PC-3 (cell line): ENCODE measurements at regions not wholly inside any gene's neighbourhood (a gene's known extent, or its start where the extent isn't known, plus 50 kb on each side); places are given as distances from the start of the nearest gene placed in this dataset.

Experiments used
- EZH2 ChIP-seq: fragments of 300-600 bp; sonication (generic); IDR thresholded peaks from one replicate; pipeline ENCODE4 v1.6.1; 2017; ENCODE audit warnings: antibody characterized with exemption, mild to moderate bottlenecking, low read length; ENCODE audit not compliant: unreplicated experiment
- TF ChIP-seq, protein P1 (sequence below): fragments of 300-600 bp; sonication (generic); conservative IDR thresholded peaks from 2 replicates; pipeline ENCODE4 v1.5.1; 2017; ENCODE audit warnings: antibody characterized with exemption, low read depth, mild to moderate bottlenecking, low read length

DNA sequence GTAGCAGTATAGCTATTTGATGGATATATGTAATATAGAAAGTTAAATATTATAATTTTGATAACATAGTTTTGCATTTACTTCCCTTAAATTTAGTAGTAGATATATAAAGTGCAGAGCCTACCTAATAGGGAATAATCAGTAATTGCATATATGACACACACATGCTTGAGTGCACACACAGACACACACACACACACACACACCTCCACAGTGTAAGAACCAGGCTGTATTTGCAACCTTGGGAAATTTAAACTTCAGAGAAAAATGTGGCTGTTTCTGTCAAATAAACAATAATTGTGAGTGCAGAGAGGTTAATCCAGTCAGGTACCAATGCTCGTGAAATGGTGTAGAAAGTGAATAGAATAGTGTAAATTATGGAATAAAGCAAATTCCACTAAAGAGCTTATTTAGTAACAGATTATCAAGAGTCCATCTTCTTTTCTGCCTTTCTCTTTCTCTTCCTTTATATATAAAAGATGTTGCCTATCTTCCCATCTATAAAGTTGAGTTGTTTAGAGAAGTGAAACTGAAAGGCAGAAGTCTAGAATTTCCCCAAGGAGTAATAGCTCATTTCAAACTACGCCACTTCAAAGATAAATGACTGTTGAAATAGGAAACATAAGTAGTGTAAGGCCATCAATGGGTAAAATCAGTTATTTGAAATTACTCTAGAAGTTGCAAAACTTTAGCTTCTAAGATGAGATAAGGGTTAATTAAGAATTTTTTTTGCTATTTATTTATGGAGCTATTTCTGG lies 273.7 kb downstream of the SRGAP2C start:
- TF ChIP-seq, protein P1, sequence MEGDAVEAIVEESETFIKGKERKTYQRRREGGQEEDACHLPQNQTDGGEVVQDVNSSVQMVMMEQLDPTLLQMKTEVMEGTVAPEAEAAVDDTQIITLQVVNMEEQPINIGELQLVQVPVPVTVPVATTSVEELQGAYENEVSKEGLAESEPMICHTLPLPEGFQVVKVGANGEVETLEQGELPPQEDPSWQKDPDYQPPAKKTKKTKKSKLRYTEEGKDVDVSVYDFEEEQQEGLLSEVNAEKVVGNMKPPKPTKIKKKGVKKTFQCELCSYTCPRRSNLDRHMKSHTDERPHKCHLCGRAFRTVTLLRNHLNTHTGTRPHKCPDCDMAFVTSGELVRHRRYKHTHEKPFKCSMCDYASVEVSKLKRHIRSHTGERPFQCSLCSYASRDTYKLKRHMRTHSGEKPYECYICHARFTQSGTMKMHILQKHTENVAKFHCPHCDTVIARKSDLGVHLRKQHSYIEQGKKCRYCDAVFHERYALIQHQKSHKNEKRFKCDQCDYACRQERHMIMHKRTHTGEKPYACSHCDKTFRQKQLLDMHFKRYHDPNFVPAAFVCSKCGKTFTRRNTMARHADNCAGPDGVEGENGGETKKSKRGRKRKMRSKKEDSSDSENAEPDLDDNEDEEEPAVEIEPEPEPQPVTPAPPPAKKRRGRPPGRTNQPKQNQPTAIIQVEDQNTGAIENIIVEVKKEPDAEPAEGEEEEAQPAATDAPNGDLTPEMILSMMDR = no peak
- TF ChIP-seq EZH2 = no peak
